ENCODE measurements at regions not wholly inside any gene's neighbourhood (a gene's known extent, or its start where the extent isn't known, plus 50 kb on each side); places are given as distances from the start of the nearest gene placed in this dataset.
"Not testable (repeated sequence)": the region's sequence is repeated elsewhere in the genome, so short reads cannot be mapped to it uniquely, and the experiment has no call there.

- DNase-seq (ENCODE audit: low read depth), result no peak
Measured at GRCh38 chr21:35603494-35603893, 456.8 kb downstream of the SETD4 start.

DNA sequence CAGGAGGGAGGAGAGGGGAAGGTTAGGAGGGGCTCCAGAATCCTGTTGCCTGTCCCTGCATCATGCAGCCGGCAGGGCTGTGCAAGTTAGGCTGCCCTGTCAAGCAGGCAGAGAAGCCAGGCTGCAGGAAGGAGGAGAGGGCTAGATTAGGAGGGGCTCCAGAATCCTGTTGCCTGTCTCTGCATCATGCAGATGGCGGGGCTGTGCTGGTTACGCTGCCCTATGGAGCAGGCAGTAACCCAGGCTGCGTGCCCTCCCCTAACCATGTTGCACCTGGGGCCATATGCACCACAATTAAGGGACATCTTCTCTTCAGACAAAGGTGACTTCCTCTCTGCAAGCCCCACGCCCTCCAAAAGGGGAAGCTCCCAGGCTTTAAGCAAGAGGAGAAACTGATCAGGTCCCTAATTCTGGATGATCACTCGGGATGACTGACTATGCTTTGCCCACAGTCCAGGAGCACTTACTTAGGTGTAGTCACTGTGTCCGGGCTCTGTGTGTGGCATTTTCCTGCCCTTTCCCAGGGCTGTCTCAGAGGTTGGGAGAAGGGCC, 457.4 kb downstream of the SETD4 start:
- no peak for DNase-seq (ENCODE audit: low read depth)

DNA sequence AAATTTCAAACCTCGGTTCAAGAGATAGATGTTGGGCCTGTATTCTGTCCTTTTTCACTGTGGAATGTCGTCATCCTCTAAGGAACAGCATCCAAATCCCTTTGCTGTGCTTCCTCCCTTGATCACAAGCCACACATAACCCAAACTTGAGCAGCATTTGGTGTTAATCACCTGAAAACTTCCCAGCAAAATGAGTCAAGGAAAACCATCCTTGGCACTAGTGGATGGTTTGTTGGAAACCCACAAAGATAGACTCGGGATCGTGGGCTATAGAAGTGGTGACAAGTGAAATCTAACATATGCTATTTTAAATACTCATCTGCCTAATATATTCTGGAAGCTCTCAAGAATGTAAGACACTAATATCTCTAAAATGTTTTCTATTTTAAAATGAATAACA, 459.1 kb downstream of the SETD4 start:
- no peak for DNase-seq (ENCODE audit: low read depth)

- no peak for DNase-seq (ENCODE audit: low read depth)
Measured at GRCh38 chr21:35599164-35599563, 461.2 kb downstream of the SETD4 start.

DNA sequence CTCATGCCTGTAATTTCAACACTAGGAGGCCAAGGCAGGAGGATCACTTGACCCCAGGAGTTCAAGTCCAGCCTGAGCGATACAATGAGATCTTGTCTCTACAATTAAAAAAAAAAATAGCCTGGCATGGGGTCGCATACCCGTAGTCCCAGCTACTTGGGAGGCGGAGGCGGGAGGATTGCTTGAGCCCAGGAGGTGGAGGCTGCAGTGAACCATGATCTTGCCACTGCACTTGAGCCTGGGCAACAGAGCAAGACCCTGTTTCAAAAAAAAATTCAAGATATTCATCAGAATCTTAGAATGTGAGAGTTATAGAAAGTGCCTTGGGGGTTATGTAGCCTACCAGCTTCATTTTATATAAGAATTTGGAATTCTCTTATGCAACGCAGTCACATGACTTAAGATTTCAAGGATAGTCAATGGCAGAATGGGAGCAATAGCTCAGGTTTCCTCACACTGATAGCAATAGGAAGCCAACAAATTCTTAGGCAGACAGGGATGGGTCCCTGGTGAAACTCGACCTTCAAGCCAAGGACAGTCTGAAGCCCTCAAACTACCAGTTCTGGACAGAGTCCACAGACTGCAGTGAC, 462.5 kb downstream of the SETD4 start:
- no peak for DNase-seq (ENCODE audit: low read depth)

DNA sequence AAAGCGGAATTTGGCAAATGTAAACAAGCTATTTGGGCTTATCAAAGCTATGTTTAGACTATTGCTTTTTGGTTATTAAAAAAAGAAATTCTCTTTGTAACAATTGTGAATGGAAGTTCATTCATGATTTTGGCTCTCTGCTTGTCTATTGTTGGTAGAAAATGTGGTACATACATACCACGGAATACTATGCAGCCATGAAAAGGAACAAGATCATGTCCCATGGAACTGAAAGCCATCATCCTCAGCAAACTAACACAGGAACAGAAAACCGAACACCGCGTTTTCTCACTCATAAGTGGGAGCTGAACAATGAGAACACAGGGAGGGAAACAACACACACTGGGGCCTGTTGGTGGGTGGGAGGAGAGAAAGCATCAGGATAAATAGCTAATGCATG, 465.4 kb downstream of the SETD4 start:
- DNase-seq (ENCODE audit: low read depth), result no peak

DNA sequence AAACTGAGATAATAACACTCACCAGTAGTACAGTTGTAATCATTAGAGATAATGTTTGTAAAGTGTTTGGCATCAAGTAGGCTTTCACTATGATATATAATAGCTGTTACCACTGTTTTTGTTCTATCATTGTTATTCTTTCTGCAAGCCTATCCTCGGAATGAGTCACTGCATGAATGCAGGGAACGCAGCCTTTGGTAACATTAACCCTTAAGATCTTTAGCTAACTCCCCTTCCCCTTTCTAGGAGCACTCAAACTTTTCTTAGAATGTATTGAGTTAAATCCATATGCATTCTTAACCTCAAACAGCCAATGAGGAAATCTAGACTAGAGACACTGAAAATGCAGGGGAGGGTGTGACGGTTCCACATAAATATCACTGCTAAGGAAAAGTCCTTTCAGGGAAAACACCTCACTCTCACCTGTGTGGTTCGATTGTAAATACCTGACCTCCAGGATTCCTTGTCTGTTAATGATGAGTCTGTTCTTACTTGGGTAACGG, 467.3 kb downstream of the SETD4 start:
- peak; percentile 12 for DNase-seq (ENCODE audit: low read depth)

GRCh38 chr21:35590284-35590683, 470.0 kb downstream of the SETD4 start:
- DNase-seq (ENCODE audit: low read depth), result not testable (repeated sequence)

GRCh38 chr21:35587841-35588380, 472.4 kb downstream of the SETD4 start:
- DNase-seq (ENCODE audit: low read depth), result no peak

GRCh38 chr21:35586305-35586704, 474.0 kb downstream of the SETD4 start:
- no peak for DNase-seq (ENCODE audit: low read depth)

DNA sequence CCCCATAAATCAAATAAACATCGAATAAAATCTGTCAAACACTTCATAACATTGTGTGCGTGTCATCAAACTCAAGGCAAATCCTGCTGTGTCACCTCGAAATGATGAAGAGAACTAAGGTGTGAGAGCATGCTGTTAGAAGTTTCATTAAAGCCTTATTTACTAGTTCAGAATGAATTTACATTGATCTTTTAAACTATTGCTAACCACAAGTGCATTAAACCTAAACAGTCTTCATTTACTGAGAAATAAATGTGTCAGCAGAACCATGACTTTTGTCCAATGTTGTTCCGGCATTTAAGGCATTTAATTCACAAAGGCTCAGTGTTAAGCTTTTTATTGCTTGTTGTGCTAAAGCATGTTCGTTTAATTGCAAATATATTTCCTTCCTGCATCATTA, 474.4 kb downstream of the SETD4 start:
- no peak for DNase-seq (ENCODE audit: low read depth)

DNA sequence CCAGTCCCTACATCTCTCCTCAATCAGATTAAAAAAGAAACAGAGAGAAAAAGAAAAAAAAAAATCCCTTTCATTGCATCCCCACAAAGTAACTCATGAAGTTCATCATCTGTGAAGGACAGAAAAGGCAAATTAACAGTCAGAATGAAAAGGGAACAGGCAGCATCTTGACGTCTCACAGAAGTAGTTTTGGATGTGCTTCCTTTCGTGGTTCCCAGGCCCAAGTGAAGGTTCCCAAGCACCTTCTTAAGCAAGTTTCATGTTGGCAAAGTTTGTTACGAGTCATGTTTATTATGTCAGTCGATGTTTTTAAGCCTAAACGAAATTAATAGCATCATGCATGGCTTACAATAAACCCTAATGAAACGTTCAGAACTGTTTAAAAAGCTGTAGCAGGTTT, 475.2 kb downstream of the SETD4 start:
- no peak for DNase-seq (ENCODE audit: low read depth)

DNA sequence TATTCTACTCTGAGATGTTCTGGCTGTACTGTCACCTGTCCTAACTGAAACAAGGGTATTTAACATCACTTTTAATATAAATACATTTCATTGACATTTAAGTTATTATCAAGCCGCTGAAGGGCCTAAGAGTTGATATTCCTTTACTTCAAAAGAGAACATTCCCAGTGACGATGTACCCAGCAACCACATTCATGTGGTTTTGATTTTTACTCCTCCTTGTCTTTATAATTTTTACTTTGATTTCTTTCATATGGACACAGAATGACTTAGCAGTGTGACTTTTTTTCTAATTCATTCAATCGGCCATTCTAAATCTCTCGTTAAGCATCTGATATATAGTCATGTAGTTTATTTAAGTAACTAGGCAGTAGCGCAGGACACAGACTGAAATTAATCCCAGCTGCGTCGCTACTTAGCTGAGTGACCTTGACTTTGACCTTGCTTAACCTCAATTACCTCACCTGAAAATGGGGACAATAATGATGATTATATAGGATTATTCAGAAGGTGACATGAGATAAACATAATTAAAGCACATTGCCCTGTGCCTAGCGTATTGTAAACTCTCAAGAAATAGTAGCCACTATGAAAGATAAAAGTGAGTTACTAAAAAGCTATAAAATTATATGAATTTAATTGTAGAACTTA, 476.6 kb downstream of the SETD4 start:
- DNase-seq (ENCODE audit: low read depth), result no peak

GRCh38 chr21:35582731-35583130, 477.6 kb downstream of the SETD4 start:
- no peak for DNase-seq (ENCODE audit: low read depth)

- no peak for DNase-seq (ENCODE audit: low read depth)
Measured at GRCh38 chr21:35581640-35582039, 478.7 kb downstream of the SETD4 start.

GRCh38 chr21:35579520-35580293, 480.6 kb downstream of the SETD4 start:
- DNase-seq (ENCODE audit: low read depth), result no peak

DNA sequence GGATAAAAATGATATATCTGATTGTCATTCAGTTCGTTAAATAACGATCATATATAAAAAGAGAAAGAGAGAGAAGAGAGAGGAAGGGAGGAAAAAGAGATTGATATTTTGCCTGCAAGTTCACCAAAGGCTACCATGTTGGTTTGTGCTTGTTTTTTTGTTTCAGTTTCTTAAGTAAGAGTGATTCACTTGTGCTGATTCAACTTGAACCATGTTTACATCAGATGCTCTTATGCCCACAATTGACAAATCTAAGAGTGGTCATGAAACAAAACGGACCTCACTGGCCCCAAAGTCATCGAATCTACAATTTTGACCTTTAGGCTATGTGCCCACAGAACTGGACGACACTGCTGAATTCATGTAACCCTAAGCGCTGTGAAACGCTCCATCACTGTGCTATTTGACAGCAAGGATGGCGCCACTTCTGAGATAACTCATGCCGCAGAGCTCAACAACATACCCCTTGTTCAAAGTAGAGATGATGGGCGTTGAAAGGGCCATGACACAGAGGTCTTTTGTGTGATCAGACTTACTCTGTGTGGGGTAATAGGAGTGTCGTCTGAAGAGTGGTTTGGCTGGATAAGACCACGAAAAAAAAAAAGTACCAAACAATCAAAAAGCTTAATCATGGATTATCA, 481.4 kb downstream of the SETD4 start:
- no peak for DNase-seq (ENCODE audit: low read depth)

GRCh38 chr21:35578347-35578782, 482.0 kb downstream of the SETD4 start:
- DNase-seq (ENCODE audit: low read depth), result no peak

DNA sequence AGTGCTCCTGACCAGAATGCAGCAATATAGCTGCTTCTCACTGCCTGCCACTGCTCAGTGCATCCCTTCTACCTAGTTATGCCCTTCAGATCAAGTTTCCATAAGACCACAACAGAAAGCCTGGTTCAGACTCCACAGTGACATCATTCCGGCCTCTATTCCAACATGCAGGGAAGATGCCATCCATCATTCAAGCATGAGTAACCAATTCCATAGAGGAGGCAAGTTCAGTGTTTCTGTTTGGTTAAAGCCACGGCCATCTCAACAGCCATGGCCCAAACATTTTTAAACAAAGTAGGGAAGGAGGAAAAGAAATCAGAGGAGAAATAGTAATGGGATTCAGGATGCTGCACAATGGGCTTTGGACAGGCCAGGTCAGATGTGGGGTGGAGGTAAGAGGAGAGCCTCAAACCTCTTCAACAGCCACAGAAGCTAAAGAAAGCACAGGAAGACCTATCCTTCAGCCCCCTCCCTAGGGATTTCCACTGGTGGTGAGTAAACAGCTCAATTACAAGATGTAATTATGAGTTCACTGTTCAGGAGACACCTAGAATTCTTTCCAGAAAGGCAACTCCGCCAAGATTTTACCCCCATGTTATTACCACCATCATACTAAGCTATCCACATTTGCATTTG, 484.9 kb downstream of the SETD4 start:
- DNase-seq (ENCODE audit: low read depth), result no peak

- no peak for DNase-seq (ENCODE audit: low read depth)
Measured at GRCh38 chr21:35573472-35574374, 486.6 kb downstream of the SETD4 start.

All from fibroblast of the conjunctiva (primary cell).